Inflammatory macrophage treated with lipopolysaccharide for 4 hours (primary cell): ENCODE measurements at regions not wholly inside any gene's neighbourhood (a gene's known extent, or its start where the extent isn't known, plus 50 kb on each side); places are given as distances from the start of the nearest gene placed in this dataset.
A peak's percentile ranks its signal among the peaks of the same experiment; 100 is the strongest.

Source experiments
- DNase-seq: peaks from one replicate; pipeline ENCODE4 v3.0.0-alpha.2; 2020

DNA sequence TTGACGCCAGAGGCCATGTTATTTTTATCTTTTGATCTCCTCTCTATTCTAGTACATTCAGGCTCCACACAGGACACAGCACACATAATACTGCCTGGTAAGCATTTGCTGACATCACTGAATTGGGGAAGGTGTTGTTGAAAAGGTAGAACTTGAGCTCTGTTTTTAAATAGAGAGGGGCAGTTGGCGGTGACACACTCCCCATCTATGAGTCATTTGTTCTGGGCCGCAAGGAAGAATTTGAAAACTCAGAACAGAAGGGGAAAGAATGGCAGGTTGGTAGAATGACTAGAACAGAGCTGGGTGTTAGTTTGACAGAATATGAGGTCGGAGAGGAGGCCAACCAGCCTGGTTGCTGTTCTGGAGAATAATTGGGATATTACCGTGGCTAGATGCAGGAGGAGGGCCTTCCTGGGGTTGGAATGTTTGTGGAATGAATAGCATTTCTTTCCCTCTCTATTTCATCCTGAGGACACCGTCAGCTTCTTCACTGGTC, 52.1 kb upstream of the ERRFI1 start:
- no peak for DNase-seq

DNA sequence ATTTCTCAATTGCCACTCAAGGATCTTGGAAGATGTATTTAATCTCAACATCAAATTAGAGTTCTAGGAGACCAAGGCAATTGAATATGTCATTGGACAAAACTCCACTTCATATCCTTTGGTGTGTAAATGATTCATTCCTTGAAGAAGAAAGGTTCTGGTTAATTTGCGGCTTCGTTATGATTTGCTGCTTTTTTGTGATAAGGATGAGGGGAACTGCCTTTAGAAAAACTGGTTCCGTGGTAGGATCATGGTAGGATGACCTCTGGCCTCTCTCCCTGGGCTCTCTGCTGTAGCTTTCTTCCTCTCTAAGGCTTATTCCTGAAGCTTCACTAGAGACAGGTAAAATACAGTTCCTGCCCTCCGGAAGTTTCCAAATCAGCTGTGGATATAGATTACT, 51.5 kb upstream of the ERRFI1 start:
- no peak for DNase-seq

DNA sequence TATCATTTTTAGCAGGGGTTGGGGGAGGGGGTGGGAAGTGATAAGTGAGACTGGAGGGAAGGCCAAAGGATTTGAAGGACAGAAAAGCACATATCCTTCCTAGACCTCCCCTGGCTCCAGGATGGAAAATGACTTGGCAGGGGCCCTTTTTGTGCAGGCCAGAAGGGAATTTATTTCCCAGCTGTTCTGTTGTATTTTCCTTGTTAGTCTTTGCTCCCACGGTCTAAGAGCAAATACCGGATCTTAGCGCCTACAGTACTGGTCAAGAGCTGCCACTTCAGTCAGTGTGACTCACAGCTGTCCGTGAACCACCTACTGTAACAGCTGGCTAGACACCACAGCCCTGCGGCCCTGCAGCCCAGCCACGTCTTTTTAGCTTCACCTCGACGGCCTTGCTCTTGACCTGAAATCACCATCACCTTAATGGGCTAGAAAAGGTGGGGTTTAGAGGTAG, 51.0 kb upstream of the ERRFI1 start:
- peak; percentile 49 for DNase-seq

DNA sequence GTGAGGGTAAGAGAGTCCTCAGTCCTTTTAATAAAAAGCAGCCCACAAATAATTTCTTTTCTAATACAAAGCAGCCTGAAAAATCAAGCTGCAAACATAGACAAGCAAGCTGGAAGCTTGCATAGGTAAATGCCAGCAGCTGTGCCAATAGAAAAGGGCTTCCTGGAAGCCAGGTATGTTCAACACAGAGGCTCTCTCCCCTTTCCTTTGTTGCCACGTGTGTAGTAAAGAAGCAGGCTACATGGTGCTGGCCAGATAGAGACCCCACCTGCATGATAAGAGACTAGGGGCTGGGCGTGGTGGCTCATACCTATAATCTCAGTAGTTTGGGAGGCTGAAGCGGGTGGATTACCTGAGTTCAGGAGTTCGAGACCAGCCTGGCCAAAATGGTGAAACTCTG, 50.1 kb upstream of the ERRFI1 start:
- no peak for DNase-seq
